ENCODE measurements at regions not wholly inside any gene's neighbourhood (a gene's known extent, or its start where the extent isn't known, plus 50 kb on each side); places are given as distances from the start of the nearest gene placed in this dataset.

GRCh38 chr3:110795163-110795562 lies 276.5 kb upstream of the NECTIN3 start:
- Histone ChIP-seq H3K27me3 (ENCODE audit: control insufficient read depth, insufficient read depth, low read length) (no peaks in the 10 kb centered on the region), H3K4me3 (ENCODE audit: low read length) (no peak overlapping the region), H3K27ac (ENCODE audit: low read length) (no peak overlapping the region), H3K4me1 (ENCODE audit: control insufficient read depth, insufficient read depth, low read length) (no peaks in the 10 kb centered on the region), H3K36me3 (ENCODE audit: control insufficient read depth, insufficient read depth, low read length) (no peaks in the 10 kb centered on the region), H3K9me3 (ENCODE audit: control insufficient read depth, insufficient read depth, low read length) (no peaks in the 10 kb centered on the region)
- TF ChIP-seq, protein P1, sequence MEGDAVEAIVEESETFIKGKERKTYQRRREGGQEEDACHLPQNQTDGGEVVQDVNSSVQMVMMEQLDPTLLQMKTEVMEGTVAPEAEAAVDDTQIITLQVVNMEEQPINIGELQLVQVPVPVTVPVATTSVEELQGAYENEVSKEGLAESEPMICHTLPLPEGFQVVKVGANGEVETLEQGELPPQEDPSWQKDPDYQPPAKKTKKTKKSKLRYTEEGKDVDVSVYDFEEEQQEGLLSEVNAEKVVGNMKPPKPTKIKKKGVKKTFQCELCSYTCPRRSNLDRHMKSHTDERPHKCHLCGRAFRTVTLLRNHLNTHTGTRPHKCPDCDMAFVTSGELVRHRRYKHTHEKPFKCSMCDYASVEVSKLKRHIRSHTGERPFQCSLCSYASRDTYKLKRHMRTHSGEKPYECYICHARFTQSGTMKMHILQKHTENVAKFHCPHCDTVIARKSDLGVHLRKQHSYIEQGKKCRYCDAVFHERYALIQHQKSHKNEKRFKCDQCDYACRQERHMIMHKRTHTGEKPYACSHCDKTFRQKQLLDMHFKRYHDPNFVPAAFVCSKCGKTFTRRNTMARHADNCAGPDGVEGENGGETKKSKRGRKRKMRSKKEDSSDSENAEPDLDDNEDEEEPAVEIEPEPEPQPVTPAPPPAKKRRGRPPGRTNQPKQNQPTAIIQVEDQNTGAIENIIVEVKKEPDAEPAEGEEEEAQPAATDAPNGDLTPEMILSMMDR (IDR thresholded peaks at IDR 0.05) = no peak
- no peak for ATAC-seq
- H3K27me3 Mint-ChIP-seq (ENCODE audit: low read depth in 2 of 2) = no peaks in the 10 kb centered on the region
- 56% methylated on average over 2 of the region's 2 CpGs for WGBS (ENCODE audit: insufficient coverage)
- H3K4me1 Mint-ChIP-seq = no peaks in the 10 kb centered on the region
- H3K9me3 Mint-ChIP-seq = peaks cover 0 to 2% of the 10 kb centered on the region in 2 donors
- H3K36me3 Mint-ChIP-seq = no peaks in the 10 kb centered on the region
- no peak overlapping the region for H3K27ac Mint-ChIP-seq
- H3K4me3 Mint-ChIP-seq = no peak overlapping the region
- intact Hi-C loops (cut with micrococcal nuclease) = no loop called here
- no peak for DNase-seq

DNA sequence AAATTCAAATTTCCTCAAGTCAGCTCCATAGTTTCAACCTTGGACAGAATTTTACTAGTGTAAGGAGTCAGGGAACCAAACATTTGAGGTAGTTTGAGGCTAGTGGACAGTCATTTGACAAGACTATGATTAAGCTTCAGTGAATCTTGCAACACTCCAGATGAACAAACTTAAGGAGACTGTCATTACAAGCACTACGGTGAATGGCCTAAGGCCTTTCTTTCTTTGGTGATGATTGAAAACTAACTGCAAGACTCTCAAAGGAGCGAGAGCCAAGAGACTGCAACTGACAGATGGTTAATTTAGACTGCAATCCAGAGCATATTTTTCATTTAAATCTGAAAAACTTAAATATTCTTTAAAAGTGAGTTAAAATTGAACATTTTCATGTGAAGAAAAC lies 272.3 kb upstream of the NECTIN3 start:
- 81% methylated on average over 2 of the region's 2 CpGs for WGBS (ENCODE audit: insufficient coverage)
- DNase-seq (no peak), ATAC-seq (no peak)
- Mint-ChIP-seq H3K36me3 (no peaks in the 10 kb centered on the region), H3K27me3 (ENCODE audit: low read depth in 2 of 2) (no peaks in the 10 kb centered on the region), H3K9me3 (peaks cover 0 to 3% of the 10 kb centered on the region in 2 donors), H3K4me1 (no peaks in the 10 kb centered on the region), H3K27ac (no peak overlapping the region), H3K4me3 (no peak overlapping the region)
- TF ChIP-seq, protein P1 (IDR thresholded peaks at IDR 0.05) = no peak
- no peaks in the 10 kb centered on the region for H3K27me3 ChIP-seq (ENCODE audit: control insufficient read depth, insufficient read depth, low read length)
- H3K4me3 ChIP-seq (ENCODE audit: low read length) = no peak overlapping the region
- intact Hi-C loops (cut with micrococcal nuclease) = no loop called here
- no peaks in the 10 kb centered on the region for H3K4me1 ChIP-seq (ENCODE audit: control insufficient read depth, insufficient read depth, low read length)
- no peaks in the 10 kb centered on the region for H3K36me3 ChIP-seq (ENCODE audit: control insufficient read depth, insufficient read depth, low read length)
- no peaks in the 10 kb centered on the region for H3K9me3 ChIP-seq (ENCODE audit: control insufficient read depth, insufficient read depth, low read length)
- no peak overlapping the region for H3K27ac ChIP-seq (ENCODE audit: low read length)

DNA sequence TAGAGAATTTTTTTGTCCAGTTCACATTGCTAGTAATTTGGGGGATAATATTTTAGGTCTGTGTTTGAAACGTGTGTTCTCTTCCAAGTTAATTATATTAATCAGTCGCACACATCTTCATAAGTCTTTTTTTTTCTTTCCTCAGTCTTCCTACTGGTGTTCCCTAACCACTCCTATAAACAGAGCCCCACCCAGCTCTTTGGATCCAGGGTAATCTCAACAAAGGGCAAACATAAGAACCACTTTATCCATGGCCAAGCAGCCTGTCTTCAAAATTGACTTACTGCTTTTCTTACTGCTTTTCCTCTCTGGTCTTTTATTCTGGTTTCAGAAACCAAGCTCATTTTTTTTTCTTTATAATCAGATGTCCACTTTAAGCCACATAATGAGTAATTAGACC lies 266.8 kb upstream of the NECTIN3 start:
- ATAC-seq = no peak
- Histone ChIP-seq H3K4me3 (ENCODE audit: low read length) (no peak overlapping the region), H3K27me3 (ENCODE audit: control insufficient read depth, insufficient read depth, low read length) (no peaks in the 10 kb centered on the region), H3K9me3 (ENCODE audit: control insufficient read depth, insufficient read depth, low read length) (no peaks in the 10 kb centered on the region), H3K27ac (ENCODE audit: low read length) (no peak overlapping the region), H3K36me3 (ENCODE audit: control insufficient read depth, insufficient read depth, low read length) (no peaks in the 10 kb centered on the region), H3K4me1 (ENCODE audit: control insufficient read depth, insufficient read depth, low read length) (no peaks in the 10 kb centered on the region)
- H3K27ac Mint-ChIP-seq = no peak overlapping the region
- intact Hi-C loops (cut with micrococcal nuclease) = no loop called here
- no peaks in the 10 kb centered on the region for H3K36me3 Mint-ChIP-seq
- H3K27me3 Mint-ChIP-seq (ENCODE audit: low read depth in 2 of 2) = no peaks in the 10 kb centered on the region
- no peak overlapping the region for H3K4me3 Mint-ChIP-seq
- TF ChIP-seq, protein P1 (IDR thresholded peaks at IDR 0.05) = no peak
- H3K4me1 Mint-ChIP-seq = no peaks in the 10 kb centered on the region
- no peak for DNase-seq
- peaks cover 2 to 6% of the 10 kb centered on the region in 2 donors for H3K9me3 Mint-ChIP-seq
- 90% methylated on average over 2 of the region's 2 CpGs for WGBS (ENCODE audit: insufficient coverage)

GRCh38 chr3:110806924-110807323 lies 264.7 kb upstream of the NECTIN3 start:
- H3K36me3 ChIP-seq (ENCODE audit: control insufficient read depth, insufficient read depth, low read length) = no peaks in the 10 kb centered on the region
- no peak for DNase-seq
- Mint-ChIP-seq H3K27ac (no peak overlapping the region), H3K27me3 (ENCODE audit: low read depth in 2 of 2) (no peaks in the 10 kb centered on the region), H3K9me3 (peaks cover 2 to 3% of the 10 kb centered on the region in 2 donors), H3K36me3 (no peaks in the 10 kb centered on the region), H3K4me3 (no peak overlapping the region), H3K4me1 (no peaks in the 10 kb centered on the region)
- H3K27ac ChIP-seq (ENCODE audit: low read length) = no peak overlapping the region
- ATAC-seq = no peak
- intact Hi-C loops (cut with micrococcal nuclease) = no loop called here
- no peaks in the 10 kb centered on the region for H3K9me3 ChIP-seq (ENCODE audit: control insufficient read depth, insufficient read depth, low read length)
- no peaks in the 10 kb centered on the region for H3K4me1 ChIP-seq (ENCODE audit: control insufficient read depth, insufficient read depth, low read length)
- no peak overlapping the region for H3K4me3 ChIP-seq (ENCODE audit: low read length)
- TF ChIP-seq, protein P1 (IDR thresholded peaks at IDR 0.05) = no peak
- no peaks in the 10 kb centered on the region for H3K27me3 ChIP-seq (ENCODE audit: control insufficient read depth, insufficient read depth, low read length)
